ENCODE measurements at regions not wholly inside any gene's neighbourhood (a gene's known extent, or its start where the extent isn't known, plus 50 kb on each side); places are given as distances from the start of the nearest gene placed in this dataset.

DNA sequence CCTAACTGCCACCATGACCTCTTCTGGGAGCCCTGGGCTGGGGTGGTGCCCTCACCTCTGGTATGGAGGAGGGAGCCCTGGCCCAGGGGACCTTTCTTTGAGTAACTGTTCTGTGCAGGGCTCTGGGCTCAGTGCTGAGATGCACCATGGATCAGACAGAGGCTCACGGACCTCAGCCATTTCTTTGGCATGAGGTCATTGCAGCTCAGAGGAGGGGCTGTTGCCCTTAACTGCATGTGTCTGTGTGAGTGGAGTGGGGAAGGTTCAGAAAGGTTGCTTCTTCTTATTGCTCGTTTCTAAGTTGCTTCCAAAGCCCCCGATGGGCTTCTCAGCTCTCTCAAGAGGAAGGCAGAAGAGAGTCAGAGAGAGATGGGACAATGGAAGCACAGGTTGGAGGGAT, 233.9 kb downstream of the RPS24 start:
- no peaks in the 10 kb centered on the region for H3K9me2 ChIP-seq (ENCODE audit: insufficient read depth)
- no peak overlapping the region for H2AFZ ChIP-seq (ENCODE audit: low read depth, low read length, poor library complexity, severe bottlenecking)
- CTCF ChIA-PET = no interaction called here
- no peaks in the 10 kb centered on the region for H3K9me3 ChIP-seq (ENCODE audit: control insufficient read depth in 1 of 2, insufficient read depth in 1 of 2, low read depth in 1 of 2, low read length in 2 of 2)
- H3K4me3 ChIP-seq (replicated peaks in 1 of 2; ENCODE audit: low read depth in 1 of 2, low read length in 2 of 2) = no peak overlapping the region
- H3K9ac ChIP-seq (ENCODE audit: low read length) = no peak overlapping the region
- no peak overlapping the region for H3K4me2 ChIP-seq (ENCODE audit: low read length)
- no TSS peak for BruUV-seq (replicated peaks)
- H3K27me3 ChIP-seq (ENCODE audit: insufficient read depth, low read length) = no peaks in the 10 kb centered on the region; the same call in 1 of the 2 replicates
- H3K36me3 ChIP-seq (ENCODE audit: control insufficient read depth in 1 of 2, insufficient read depth in 2 of 2, low read length in 2 of 2) = no peaks in the 10 kb centered on the region
- H3K4me1 ChIP-seq (ENCODE audit: control insufficient read depth in 1 of 2, insufficient read depth in 2 of 2, low read length in 2 of 2) = peaks cover 0 to 11% of the 10 kb centered on the region in 2 experiments; a peak in 2 of 4 replicates
- H3K79me2 ChIP-seq (ENCODE audit: insufficient read depth, low read length) = no peaks in the 10 kb centered on the region
- H3K27ac ChIP-seq (ENCODE audit: low read depth, low read length) = no peak overlapping the region
- no peaks in the 10 kb centered on the region for H4K20me1 ChIP-seq (ENCODE audit: insufficient read depth)
- RAD21 ChIA-PET (ENCODE audit: low non-redundant PET in 1 of 2, low total read pairs in 2 of 2, uncharacterized antibody in 2 of 2, unreplicated experiment in 2 of 2) = no interaction called here
- intact Hi-C loops (cut with micrococcal nuclease) = no loop called here
- POLR2A ChIA-PET = no interaction called here
- TF ChIP-seq SIN3A (IDR thresholded peaks at IDR 0.05; ENCODE audit: low read depth) = no peak
- TF ChIP-seq, protein P1, sequence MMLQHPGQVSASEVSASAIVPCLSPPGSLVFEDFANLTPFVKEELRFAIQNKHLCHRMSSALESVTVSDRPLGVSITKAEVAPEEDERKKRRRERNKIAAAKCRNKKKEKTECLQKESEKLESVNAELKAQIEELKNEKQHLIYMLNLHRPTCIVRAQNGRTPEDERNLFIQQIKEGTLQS (IDR thresholded peaks at IDR 0.05) = no peak
- no peak for TF ChIP-seq EZH2 (IDR thresholded peaks at IDR 0.05)
- TF ChIP-seq ELF1 (IDR thresholded peaks at IDR 0.05; ENCODE audit: borderline replicate concordance, low read depth) = no peak
- TF ChIP-seq SRF (IDR thresholded peaks at IDR 0.05; ENCODE audit: low read depth) = no peak
- no peak for TF ChIP-seq FOSL1 (IDR thresholded peaks at IDR 0.05; ENCODE audit: low read depth)
- no peak for TF ChIP-seq CBX3 (IDR thresholded peaks at IDR 0.05; ENCODE audit: low read depth)
- no peak for TF ChIP-seq POLR2A (IDR thresholded peaks at IDR 0.05; ENCODE audit: borderline replicate concordance, extremely low read depth, insufficient read depth, insufficient read length)
- TF ChIP-seq EGR1 (IDR thresholded peaks at IDR 0.05; ENCODE audit: low read depth) = no peak
- TF ChIP-seq, protein P2, sequence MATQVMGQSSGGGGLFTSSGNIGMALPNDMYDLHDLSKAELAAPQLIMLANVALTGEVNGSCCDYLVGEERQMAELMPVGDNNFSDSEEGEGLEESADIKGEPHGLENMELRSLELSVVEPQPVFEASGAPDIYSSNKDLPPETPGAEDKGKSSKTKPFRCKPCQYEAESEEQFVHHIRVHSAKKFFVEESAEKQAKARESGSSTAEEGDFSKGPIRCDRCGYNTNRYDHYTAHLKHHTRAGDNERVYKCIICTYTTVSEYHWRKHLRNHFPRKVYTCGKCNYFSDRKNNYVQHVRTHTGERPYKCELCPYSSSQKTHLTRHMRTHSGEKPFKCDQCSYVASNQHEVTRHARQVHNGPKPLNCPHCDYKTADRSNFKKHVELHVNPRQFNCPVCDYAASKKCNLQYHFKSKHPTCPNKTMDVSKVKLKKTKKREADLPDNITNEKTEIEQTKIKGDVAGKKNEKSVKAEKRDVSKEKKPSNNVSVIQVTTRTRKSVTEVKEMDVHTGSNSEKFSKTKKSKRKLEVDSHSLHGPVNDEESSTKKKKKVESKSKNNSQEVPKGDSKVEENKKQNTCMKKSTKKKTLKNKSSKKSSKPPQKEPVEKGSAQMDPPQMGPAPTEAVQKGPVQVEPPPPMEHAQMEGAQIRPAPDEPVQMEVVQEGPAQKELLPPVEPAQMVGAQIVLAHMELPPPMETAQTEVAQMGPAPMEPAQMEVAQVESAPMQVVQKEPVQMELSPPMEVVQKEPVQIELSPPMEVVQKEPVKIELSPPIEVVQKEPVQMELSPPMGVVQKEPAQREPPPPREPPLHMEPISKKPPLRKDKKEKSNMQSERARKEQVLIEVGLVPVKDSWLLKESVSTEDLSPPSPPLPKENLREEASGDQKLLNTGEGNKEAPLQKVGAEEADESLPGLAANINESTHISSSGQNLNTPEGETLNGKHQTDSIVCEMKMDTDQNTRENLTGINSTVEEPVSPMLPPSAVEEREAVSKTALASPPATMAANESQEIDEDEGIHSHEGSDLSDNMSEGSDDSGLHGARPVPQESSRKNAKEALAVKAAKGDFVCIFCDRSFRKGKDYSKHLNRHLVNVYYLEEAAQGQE (IDR thresholded peaks at IDR 0.05; ENCODE audit: low read depth) = no peak
- no peak for TF ChIP-seq TCF7L2 (IDR thresholded peaks at IDR 0.05; ENCODE audit: borderline replicate concordance, extremely low read depth, insufficient read depth, insufficient read length)
- TF ChIP-seq EZH2phosphoT487 (IDR thresholded peaks at IDR 0.05; ENCODE audit: borderline replicate concordance) = no peak
- TF ChIP-seq, protein P3, sequence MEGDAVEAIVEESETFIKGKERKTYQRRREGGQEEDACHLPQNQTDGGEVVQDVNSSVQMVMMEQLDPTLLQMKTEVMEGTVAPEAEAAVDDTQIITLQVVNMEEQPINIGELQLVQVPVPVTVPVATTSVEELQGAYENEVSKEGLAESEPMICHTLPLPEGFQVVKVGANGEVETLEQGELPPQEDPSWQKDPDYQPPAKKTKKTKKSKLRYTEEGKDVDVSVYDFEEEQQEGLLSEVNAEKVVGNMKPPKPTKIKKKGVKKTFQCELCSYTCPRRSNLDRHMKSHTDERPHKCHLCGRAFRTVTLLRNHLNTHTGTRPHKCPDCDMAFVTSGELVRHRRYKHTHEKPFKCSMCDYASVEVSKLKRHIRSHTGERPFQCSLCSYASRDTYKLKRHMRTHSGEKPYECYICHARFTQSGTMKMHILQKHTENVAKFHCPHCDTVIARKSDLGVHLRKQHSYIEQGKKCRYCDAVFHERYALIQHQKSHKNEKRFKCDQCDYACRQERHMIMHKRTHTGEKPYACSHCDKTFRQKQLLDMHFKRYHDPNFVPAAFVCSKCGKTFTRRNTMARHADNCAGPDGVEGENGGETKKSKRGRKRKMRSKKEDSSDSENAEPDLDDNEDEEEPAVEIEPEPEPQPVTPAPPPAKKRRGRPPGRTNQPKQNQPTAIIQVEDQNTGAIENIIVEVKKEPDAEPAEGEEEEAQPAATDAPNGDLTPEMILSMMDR (IDR thresholded peaks at IDR 0.05 in 2 of 3, conservative IDR thresholded peaks at IDR 0.05 in 1 of 3; ENCODE audit: borderline replicate concordance in 1 of 3, insufficient read depth in 1 of 3, low read depth in 2 of 3, low read length in 2 of 3) = no peak
- no peak for TF ChIP-seq RAD21 (IDR thresholded peaks at IDR 0.05; ENCODE audit: low read depth)
- no peak for TF ChIP-seq SP1 (IDR thresholded peaks at IDR 0.05; ENCODE audit: low read depth)
- ATAC-seq (no peak), DNase-seq (ENCODE audit: low read depth, low spot score) (no peak)

All from HCT116 (cell line).